ENCODE measurements at regions not wholly inside any gene's neighbourhood (a gene's known extent, or its start where the extent isn't known, plus 50 kb on each side); places are given as distances from the start of the nearest gene placed in this dataset.

DNA sequence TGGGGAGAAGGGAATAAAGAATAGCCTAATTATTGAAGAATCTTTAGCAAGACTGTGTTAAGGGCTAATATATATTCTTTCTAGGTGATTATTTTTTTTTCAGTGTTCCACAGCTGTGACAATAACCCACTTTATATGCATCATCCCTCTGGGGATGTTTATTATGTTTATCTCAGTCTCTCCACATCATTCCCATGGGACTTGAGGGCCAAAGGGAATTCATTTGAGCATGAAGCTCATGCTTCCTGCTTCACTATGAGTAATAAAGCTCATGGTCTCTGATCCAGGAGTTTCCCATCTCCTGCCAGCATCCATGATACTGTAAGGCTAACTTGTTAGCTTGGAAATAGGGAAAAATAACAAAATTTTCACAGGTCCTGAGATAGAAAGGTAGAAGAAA lies 1888.4 kb downstream of the LRRC4C start:
- TF ChIP-seq, protein P1, sequence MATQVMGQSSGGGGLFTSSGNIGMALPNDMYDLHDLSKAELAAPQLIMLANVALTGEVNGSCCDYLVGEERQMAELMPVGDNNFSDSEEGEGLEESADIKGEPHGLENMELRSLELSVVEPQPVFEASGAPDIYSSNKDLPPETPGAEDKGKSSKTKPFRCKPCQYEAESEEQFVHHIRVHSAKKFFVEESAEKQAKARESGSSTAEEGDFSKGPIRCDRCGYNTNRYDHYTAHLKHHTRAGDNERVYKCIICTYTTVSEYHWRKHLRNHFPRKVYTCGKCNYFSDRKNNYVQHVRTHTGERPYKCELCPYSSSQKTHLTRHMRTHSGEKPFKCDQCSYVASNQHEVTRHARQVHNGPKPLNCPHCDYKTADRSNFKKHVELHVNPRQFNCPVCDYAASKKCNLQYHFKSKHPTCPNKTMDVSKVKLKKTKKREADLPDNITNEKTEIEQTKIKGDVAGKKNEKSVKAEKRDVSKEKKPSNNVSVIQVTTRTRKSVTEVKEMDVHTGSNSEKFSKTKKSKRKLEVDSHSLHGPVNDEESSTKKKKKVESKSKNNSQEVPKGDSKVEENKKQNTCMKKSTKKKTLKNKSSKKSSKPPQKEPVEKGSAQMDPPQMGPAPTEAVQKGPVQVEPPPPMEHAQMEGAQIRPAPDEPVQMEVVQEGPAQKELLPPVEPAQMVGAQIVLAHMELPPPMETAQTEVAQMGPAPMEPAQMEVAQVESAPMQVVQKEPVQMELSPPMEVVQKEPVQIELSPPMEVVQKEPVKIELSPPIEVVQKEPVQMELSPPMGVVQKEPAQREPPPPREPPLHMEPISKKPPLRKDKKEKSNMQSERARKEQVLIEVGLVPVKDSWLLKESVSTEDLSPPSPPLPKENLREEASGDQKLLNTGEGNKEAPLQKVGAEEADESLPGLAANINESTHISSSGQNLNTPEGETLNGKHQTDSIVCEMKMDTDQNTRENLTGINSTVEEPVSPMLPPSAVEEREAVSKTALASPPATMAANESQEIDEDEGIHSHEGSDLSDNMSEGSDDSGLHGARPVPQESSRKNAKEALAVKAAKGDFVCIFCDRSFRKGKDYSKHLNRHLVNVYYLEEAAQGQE (IDR thresholded peaks at IDR 0.05; ENCODE audit: insufficient read depth in 1 of 2, low read depth in 2 of 2, low read length in 2 of 2) = no peak
- no peak for TF ChIP-seq SIN3A (IDR thresholded peaks at IDR 0.05; ENCODE audit: borderline replicate concordance, insufficient read depth, low read length)
